ENCODE measurements at regions not wholly inside any gene's neighbourhood (a gene's known extent, or its start where the extent isn't known, plus 50 kb on each side); places are given as distances from the start of the nearest gene placed in this dataset.

DNA sequence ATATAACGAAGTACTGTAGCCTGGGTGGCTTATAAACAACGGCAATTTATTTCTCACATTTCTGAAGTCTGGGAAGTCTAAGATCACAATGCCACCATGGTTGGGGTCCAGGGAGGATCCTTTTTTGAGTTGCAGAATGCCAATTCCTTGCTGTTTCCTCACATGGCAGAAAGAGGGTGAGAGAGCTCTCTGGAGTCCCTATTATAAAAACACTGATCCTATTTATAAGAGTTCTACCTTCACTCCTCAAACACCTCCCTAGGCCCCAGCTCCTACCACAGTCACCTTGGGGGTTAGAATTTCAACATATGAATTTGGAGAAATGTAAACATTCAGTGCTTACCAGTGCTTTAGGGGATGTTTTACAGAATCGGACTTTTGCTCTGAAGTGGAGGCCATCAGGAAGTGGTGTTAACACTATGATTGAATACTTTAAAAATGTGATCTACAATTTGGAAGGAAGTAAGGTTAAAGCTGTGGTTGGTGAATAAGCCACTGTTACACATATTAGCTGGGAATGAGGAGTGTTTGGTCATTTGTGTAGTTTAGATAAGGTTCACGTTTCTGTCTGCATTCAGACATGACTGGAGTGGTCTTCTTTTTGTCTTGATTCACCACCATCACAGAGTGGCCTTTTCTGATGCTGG is 79.9 kb upstream of the SPTLC3 start:
- TF ChIP-seq GATA2 (IDR thresholded peaks at IDR 0.05; ENCODE audit: low read depth, low read length) (no peak), GATA3 (IDR thresholded peaks at IDR 0.05; ENCODE audit: low read depth, low read length) (no peak)

Data from SH-SY5Y (cell line).